GM23248 (cell line): ENCODE measurements at regions not wholly inside any gene's neighbourhood (a gene's known extent, or its start where the extent isn't known, plus 50 kb on each side); places are given as distances from the start of the nearest gene placed in this dataset.
A peak's percentile ranks its signal among the peaks of the same experiment; 100 is the strongest.

Source experiments
- DNase-seq: peaks from one replicate; pipeline ENCODE4 v3.0.0-alpha.2; 2015
- H2AFZ ChIP-seq: fragments of 200-600 bp; sonication (generic); 2 replicates; pipeline ENCODE4 v1.6.1; 2016; ENCODE audit warnings: antibody characterized with exemption
- H3F3A ChIP-seq: fragments of 200-600 bp; sonication (generic); 2 replicates; pipeline ENCODE4 v1.6.1; 2016; ENCODE audit warnings: mild to moderate bottlenecking, antibody characterized with exemption, mixed run types; ENCODE audit not compliant: insufficient read depth
- H3K27ac ChIP-seq: fragments of 200-600 bp; sonication (generic); 2 replicates; pipeline ENCODE4 v1.5.1; 2016; ENCODE audit warnings: mild to moderate bottlenecking
- H3K27me3 ChIP-seq: fragments of 200-600 bp; sonication (generic); replicated peaks from 2 replicates; pipeline ENCODE4 v1.6.1; 2016; ENCODE audit warnings: mild to moderate bottlenecking; ENCODE audit not compliant: insufficient read depth
- H3K36me3 ChIP-seq: fragments of 200-600 bp; sonication (generic); 2 replicates; pipeline ENCODE4 v1.6.1; 2016; ENCODE audit warnings: low read depth, mild to moderate bottlenecking
- H3K4me1 ChIP-seq: fragments of 200-600 bp; sonication (generic); 2 replicates; pipeline ENCODE4 v1.6.1; 2016; ENCODE audit warnings: mild to moderate bottlenecking; ENCODE audit not compliant: insufficient read depth
- H3K4me2 ChIP-seq: fragments of 200-600 bp; sonication (generic); one replicate; pipeline ENCODE4 v1.6.1; 2016; ENCODE audit warnings: mild to moderate bottlenecking; ENCODE audit not compliant: unreplicated experiment
- H3K4me3 ChIP-seq: fragments of 200-600 bp; sonication (generic); 2 replicates; pipeline ENCODE4 v1.5.1; 2016; ENCODE audit warnings: mild to moderate bottlenecking
- H3K79me2 ChIP-seq: fragments of 200-600 bp; sonication (generic); 2 replicates; pipeline ENCODE4 v1.6.1; 2016; ENCODE audit warnings: mild to moderate bottlenecking; ENCODE audit not compliant: insufficient read depth
- H3K9ac ChIP-seq: fragments of 200-600 bp; sonication (generic); 2 replicates; pipeline ENCODE4 v1.6.1; 2016; ENCODE audit warnings: mild to moderate bottlenecking
- H3K9me2 ChIP-seq: fragments of 200-600 bp; sonication (generic); 2 replicates; pipeline ENCODE4 v1.6.1; 2016; ENCODE audit warnings: mixed run types, mild to moderate bottlenecking, moderate library complexity; ENCODE audit not compliant: insufficient read depth
- H3K9me3 ChIP-seq: fragments of 200-600 bp; sonication (generic); one replicate; pipeline ENCODE4 v1.6.1; 2017; ENCODE audit warnings: low read depth
- H4K20me1 ChIP-seq: fragments of 200-600 bp; sonication (generic); 2 replicates; pipeline ENCODE4 v1.6.0; 2016; ENCODE audit not compliant: insufficient read depth
- EZH2 ChIP-seq: fragments of 200-600 bp; sonication (generic); IDR thresholded peaks from 2 replicates; pipeline ENCODE4 v1.6.1; 2018; ENCODE audit warnings: antibody characterized with exemption, mild to moderate bottlenecking; ENCODE audit not compliant: insufficient read depth, poor library complexity, severe bottlenecking
- EZH2phosphoT487 ChIP-seq: fragments of 200-600 bp; sonication (generic); IDR thresholded peaks from 2 replicates; pipeline ENCODE4 v1.6.1; 2018; ENCODE audit warnings: antibody characterized with exemption, moderate library complexity, mild to moderate bottlenecking, low read depth; ENCODE audit not compliant: insufficient read depth
- WGBS, 2 experiments: methylation state at CpG; one replicate each; pipeline ENCODE4 v1.1.6; 2015 to 2017; ENCODE audit warnings: low lambda C conversion rate in 2 of 2, low coverage in 1 of 2; ENCODE audit errors: missing lambda C conversion rate in 2 of 2; 5-methylcytosine and 5-hydroxymethylcytosine counted together
- in situ Hi-C: fragments of 300-500 bp; cut with MboI; formaldehyde crosslinking; loops from 2 replicates; pipeline ENCODE4 v1.15.0; 2020

DNA sequence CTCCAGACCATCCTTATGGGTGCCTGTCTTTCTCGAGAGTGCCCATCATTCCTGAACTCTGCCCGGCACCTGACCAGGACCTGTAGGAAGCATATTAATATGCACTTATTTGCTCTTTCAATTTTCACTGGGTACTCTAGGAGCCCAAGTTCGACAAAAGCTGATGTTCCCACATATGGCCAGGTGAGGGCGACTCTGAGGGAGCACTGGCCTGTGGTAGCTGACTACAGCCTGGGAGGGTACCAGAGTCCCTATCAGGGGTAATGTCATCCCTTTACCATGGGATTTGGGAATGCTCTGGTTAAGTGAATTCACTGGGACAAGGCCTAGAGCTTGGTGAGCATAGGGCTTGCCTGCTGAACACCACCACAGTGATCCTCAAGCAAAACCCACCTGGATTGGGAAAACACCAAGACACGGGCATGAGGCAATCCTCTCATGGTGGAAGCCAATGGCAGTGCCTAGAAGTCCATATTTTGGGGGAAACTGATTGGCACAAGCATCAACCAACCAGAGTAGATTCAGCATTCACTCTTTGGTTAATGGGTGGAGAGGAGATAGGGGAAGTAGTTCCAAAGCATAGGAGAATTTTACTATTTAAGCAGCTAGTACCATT is 112.2 kb downstream of the MTX3 start:
- Histone ChIP-seq H2AFZ (no peak overlapping the region), H3K4me2 (no peak overlapping the region), H3K27ac (no peak overlapping the region), H3K27me3 (no peaks in the 10 kb centered on the region), H3K4me1 (peaks cover 7% of the 10 kb centered on the region; the same call in 1 of the 2 replicates), H3K9me3 (no peaks in the 10 kb centered on the region), H3K4me3 (no peak overlapping the region), H3K9me2 (no peaks in the 10 kb centered on the region), H3F3A (no peaks in the 10 kb centered on the region), H3K79me2 (no peaks in the 10 kb centered on the region), H3K9ac (no peak overlapping the region), H3K36me3 (no peaks in the 10 kb centered on the region), H4K20me1 (no peaks in the 10 kb centered on the region)
- DNase-seq = peak; percentile 26
- no peak for TF ChIP-seq EZH2phosphoT487
- no peak for TF ChIP-seq EZH2
- 42 to 47% methylated on average over 5 of the region's 5 CpGs for WGBS, 2 experiments
- in situ Hi-C loops = loop anchor here (25.0 kb wide), 1 partner anchor 408 kb away; no protein-coding TSS in a partner anchor

DNA sequence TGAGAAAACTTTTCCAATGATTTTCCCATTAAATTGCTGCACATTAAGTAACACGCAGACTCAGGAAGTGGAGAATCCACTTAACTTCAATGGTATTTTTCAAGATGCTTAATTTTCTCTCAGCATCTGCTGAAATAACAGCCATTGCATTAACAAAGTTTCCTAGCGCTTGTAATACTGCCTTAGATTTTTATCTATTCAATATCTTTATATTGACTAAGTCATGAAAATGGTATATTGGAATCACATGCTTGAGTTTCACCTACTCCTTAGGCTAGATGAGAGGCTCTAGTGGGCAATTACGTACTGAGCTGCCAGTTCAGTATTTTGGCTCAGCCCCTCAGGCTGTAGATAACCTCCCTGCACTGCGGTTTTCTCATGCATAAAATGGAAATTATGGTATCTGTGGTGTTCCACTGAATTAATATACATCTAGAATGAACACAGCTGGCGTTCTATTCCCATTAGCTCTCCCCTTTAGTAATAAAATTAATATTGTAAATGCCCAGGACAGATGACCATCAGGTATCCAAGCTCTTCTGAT is 112.9 kb downstream of the MTX3 start:
- H4K20me1 ChIP-seq = no peaks in the 10 kb centered on the region
- H3K27ac ChIP-seq = no peak overlapping the region
- in situ Hi-C loops = loop anchor here (25.0 kb wide), 1 partner anchor 409 kb away; no protein-coding TSS in a partner anchor
- WGBS, 2 experiments = 57 to 64% methylated on average over 5 of the region's 5 CpGs
- H3K4me1 ChIP-seq = peaks cover 7% of the 10 kb centered on the region; the same call in 1 of the 2 replicates
- H2AFZ ChIP-seq = no peak overlapping the region
- no peaks in the 10 kb centered on the region for H3K9me2 ChIP-seq
- no peaks in the 10 kb centered on the region for H3K36me3 ChIP-seq
- TF ChIP-seq EZH2phosphoT487 (no peak), EZH2 (no peak)
- H3K79me2 ChIP-seq = no peaks in the 10 kb centered on the region
- no peaks in the 10 kb centered on the region for H3K9me3 ChIP-seq
- 0 out of 2 replicates have a peak, but pooled peaks cover under 1% of the 10 kb centered on the region for H3K27me3 ChIP-seq
- H3K4me3 ChIP-seq = no peak overlapping the region
- no peak overlapping the region for H3K9ac ChIP-seq
- no peaks in the 10 kb centered on the region for H3F3A ChIP-seq
- H3K4me2 ChIP-seq = no peak overlapping the region
- no peak for DNase-seq

DNA sequence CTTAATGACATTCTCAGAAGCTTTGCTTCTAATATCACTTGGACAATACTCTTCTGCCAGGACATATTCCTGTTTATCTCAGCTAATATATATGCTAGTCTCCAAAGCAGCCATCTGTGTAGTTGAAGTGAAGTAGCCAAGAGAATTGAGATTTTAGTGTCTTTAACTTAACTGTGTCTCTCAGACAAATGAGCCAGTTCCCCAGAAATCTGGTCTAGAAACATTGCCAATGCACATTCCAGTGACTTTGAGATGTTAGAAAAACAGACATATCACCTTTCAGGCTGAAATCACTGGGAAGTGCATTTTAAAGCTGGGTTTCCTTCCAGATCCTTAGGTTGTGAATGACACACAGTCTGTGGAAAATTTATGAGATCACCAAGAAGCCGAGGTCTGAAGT is 114.6 kb downstream of the MTX3 start:
- Histone ChIP-seq H3K36me3 (no peaks in the 10 kb centered on the region), H3K79me2 (no peaks in the 10 kb centered on the region), H2AFZ (no peak overlapping the region), H3K4me2 (no peak overlapping the region), H3K4me1 (peaks cover 7% of the 10 kb centered on the region; the same call in 1 of the 2 replicates), H3K9me3 (no peaks in the 10 kb centered on the region), H3K9me2 (no peaks in the 10 kb centered on the region), H3K27ac (no peak overlapping the region), H4K20me1 (no peaks in the 10 kb centered on the region), H3K9ac (no peak overlapping the region), H3K4me3 (no peak overlapping the region), H3K27me3 (0 out of 2 replicates have a peak, but pooled peaks cover 7% of the 10 kb centered on the region), H3F3A (no peaks in the 10 kb centered on the region)
- peak; percentile 15 for DNase-seq
- no peak for TF ChIP-seq EZH2
- no peak for TF ChIP-seq EZH2phosphoT487
- WGBS, 2 experiments = 38 to 43% methylated on average over 1 of the region's 1 CpG
- in situ Hi-C loops = loop anchor here (25.0 kb wide), 1 partner anchor 411 kb away; no protein-coding TSS in a partner anchor

DNA sequence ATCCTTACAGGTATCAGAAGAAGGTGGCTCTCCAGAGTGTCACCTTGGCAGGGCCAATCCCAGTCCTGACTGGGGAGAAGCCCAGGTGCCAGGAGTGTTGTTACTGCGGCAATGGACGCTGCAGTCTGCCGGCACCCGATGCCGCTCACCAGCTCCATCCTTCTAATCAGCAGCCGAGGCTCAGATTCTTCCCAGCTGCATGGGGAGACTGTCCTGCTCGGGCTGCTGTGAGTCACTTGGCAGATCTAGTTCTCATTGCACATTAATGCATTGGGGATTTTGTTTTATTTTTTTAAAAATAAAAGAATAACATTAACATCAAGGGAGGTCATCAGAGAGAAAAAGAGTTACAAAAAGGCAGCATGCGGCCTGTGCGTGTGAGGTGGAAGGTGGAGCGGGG is 115.8 kb downstream of the MTX3 start:
- no peak overlapping the region for H3K27ac ChIP-seq
- no peak overlapping the region for H3K4me2 ChIP-seq
- no peaks in the 10 kb centered on the region for H3K79me2 ChIP-seq
- peaks cover 7% of the 10 kb centered on the region; the same call in 1 of the 2 replicates for H3K27me3 ChIP-seq
- in situ Hi-C loops = loop anchor here (25.0 kb wide), 1 partner anchor 412 kb away; no protein-coding TSS in a partner anchor
- peaks cover 7% of the 10 kb centered on the region; the same call in 1 of the 2 replicates for H3K4me1 ChIP-seq
- TF ChIP-seq EZH2phosphoT487 (no peak), EZH2 (no peak)
- H3K9me3 ChIP-seq = no peaks in the 10 kb centered on the region
- H3F3A ChIP-seq = no peaks in the 10 kb centered on the region
- no peaks in the 10 kb centered on the region for H3K36me3 ChIP-seq
- peak; percentile 63 for DNase-seq
- 55 to 60% methylated on average over 10 of the region's 10 CpGs for WGBS, 2 experiments
- H3K9me2 ChIP-seq = no peaks in the 10 kb centered on the region
- H3K9ac ChIP-seq = no peak overlapping the region
- no peak overlapping the region for H3K4me3 ChIP-seq
- no peak overlapping the region for H2AFZ ChIP-seq
- H4K20me1 ChIP-seq = no peaks in the 10 kb centered on the region
